Stimulated activated memory B cell treated with anti-CD40 and anti-IgM and Interleukin-4, amounts not matched to agents 10 μg/mL and 1 μg/mL and 100 μg/mL, for 72 hours (primary cell): ENCODE measurements at regions not wholly inside any gene's neighbourhood (a gene's known extent, or its start where the extent isn't known, plus 50 kb on each side); places are given as distances from the start of the nearest gene placed in this dataset.

ENCODE experiments used
- ATAC-seq: fragments of 150-1000 bp; cut with Tn5 transposase; 2 replicates; pipeline ENCODE4 v1.10.0; 2021
- H3K27ac Mint-ChIP-seq: one replicate; pipeline ENCODE4 v1.8.0; 2022; ENCODE audit warnings: mild to moderate bottlenecking, mixed read lengths
- H3K27me3 Mint-ChIP-seq: one replicate; pipeline ENCODE4 v1.8.0; 2022; ENCODE audit warnings: mixed read lengths
- H3K36me3 Mint-ChIP-seq: one replicate; pipeline ENCODE4 v1.8.0; 2022; ENCODE audit warnings: mixed read lengths
- H3K4me1 Mint-ChIP-seq: one replicate; pipeline ENCODE4 v1.8.0; 2022; ENCODE audit warnings: mixed read lengths
- H3K4me3 Mint-ChIP-seq: one replicate; pipeline ENCODE4 v1.8.0; 2022; ENCODE audit warnings: mild to moderate bottlenecking, moderate library complexity, mixed read lengths
- H3K9me3 Mint-ChIP-seq: one replicate; pipeline ENCODE4 v1.8.0; 2022; ENCODE audit warnings: mixed read lengths

GRCh38 chr17:33387406-33387805, 94.3 kb upstream of the ASIC2 start:
- H3K27ac Mint-ChIP-seq: no peak overlapping the region
- no peaks in the 10 kb centered on the region for H3K4me1 Mint-ChIP-seq
- H3K4me3 Mint-ChIP-seq: no peak overlapping the region
- H3K27me3 Mint-ChIP-seq: no peaks in the 10 kb centered on the region
- no peaks in the 10 kb centered on the region for H3K9me3 Mint-ChIP-seq
- no peak for ATAC-seq
- H3K36me3 Mint-ChIP-seq: no peaks in the 10 kb centered on the region

GRCh38 chr17:33389504-33390135, 96.5 kb upstream of the ASIC2 start:
- ATAC-seq: no peak
- H3K4me1 Mint-ChIP-seq: no peaks in the 10 kb centered on the region
- H3K27me3 Mint-ChIP-seq: no peaks in the 10 kb centered on the region
- no peak overlapping the region for H3K4me3 Mint-ChIP-seq
- no peaks in the 10 kb centered on the region for H3K36me3 Mint-ChIP-seq
- H3K27ac Mint-ChIP-seq: no peak overlapping the region
- peaks cover 3% of the 10 kb centered on the region for H3K9me3 Mint-ChIP-seq

GRCh38 chr17:33390479-33391176, 97.5 kb upstream of the ASIC2 start:
- Mint-ChIP-seq H3K27me3 (no peaks in the 10 kb centered on the region), H3K4me1 (no peaks in the 10 kb centered on the region), H3K27ac (no peak overlapping the region), H3K9me3 (peaks cover 9% of the 10 kb centered on the region), H3K36me3 (no peaks in the 10 kb centered on the region), H3K4me3 (no peak overlapping the region)
- ATAC-seq: no peak

- no peaks in the 10 kb centered on the region for H3K27me3 Mint-ChIP-seq
- no peak overlapping the region for H3K27ac Mint-ChIP-seq
- H3K36me3 Mint-ChIP-seq: no peaks in the 10 kb centered on the region
- H3K9me3 Mint-ChIP-seq: peaks cover 15% of the 10 kb centered on the region
- no peak for ATAC-seq
- H3K4me3 Mint-ChIP-seq: no peak overlapping the region
- H3K4me1 Mint-ChIP-seq: no peaks in the 10 kb centered on the region
Observed at GRCh38 chr17:33396818-33397217, 103.7 kb upstream of the ASIC2 start.

GRCh38 chr17:33398386-33398785, 105.3 kb upstream of the ASIC2 start:
- Mint-ChIP-seq H3K9me3 (peaks cover 12% of the 10 kb centered on the region), H3K36me3 (no peaks in the 10 kb centered on the region), H3K27ac (no peak overlapping the region), H3K4me3 (no peak overlapping the region), H3K27me3 (no peaks in the 10 kb centered on the region), H3K4me1 (no peaks in the 10 kb centered on the region)
- ATAC-seq: no peak

GRCh38 chr17:33401249-33401648, 108.2 kb upstream of the ASIC2 start:
- no peaks in the 10 kb centered on the region for H3K36me3 Mint-ChIP-seq
- H3K27me3 Mint-ChIP-seq: peaks cover 9% of the 10 kb centered on the region
- no peak overlapping the region for H3K4me3 Mint-ChIP-seq
- peaks cover 7% of the 10 kb centered on the region for H3K9me3 Mint-ChIP-seq
- H3K4me1 Mint-ChIP-seq: no peaks in the 10 kb centered on the region
- no peak for ATAC-seq
- no peak overlapping the region for H3K27ac Mint-ChIP-seq

- ATAC-seq: no peak
- Mint-ChIP-seq H3K4me1 (no peaks in the 10 kb centered on the region), H3K27me3 (peaks cover 9% of the 10 kb centered on the region), H3K27ac (no peak overlapping the region), H3K9me3 (peaks cover 6% of the 10 kb centered on the region), H3K36me3 (no peaks in the 10 kb centered on the region), H3K4me3 (no peak overlapping the region)
Observed at GRCh38 chr17:33403194-33403593, 110.1 kb upstream of the ASIC2 start.

- no peak for ATAC-seq
- Mint-ChIP-seq H3K27me3 (peaks cover 9% of the 10 kb centered on the region), H3K4me3 (no peak overlapping the region), H3K27ac (no peak overlapping the region), H3K9me3 (peaks cover 3% of the 10 kb centered on the region), H3K36me3 (no peaks in the 10 kb centered on the region), H3K4me1 (no peaks in the 10 kb centered on the region)
Observed at GRCh38 chr17:33404070-33404819, 111.2 kb upstream of the ASIC2 start.

GRCh38 chr17:33416131-33416530, 123.0 kb upstream of the ASIC2 start:
- no peak for ATAC-seq
- Mint-ChIP-seq H3K9me3 (no peaks in the 10 kb centered on the region), H3K36me3 (no peaks in the 10 kb centered on the region), H3K27ac (no peak overlapping the region), H3K4me3 (no peak overlapping the region), H3K27me3 (peaks cover 12% of the 10 kb centered on the region), H3K4me1 (no peaks in the 10 kb centered on the region)

GRCh38 chr17:33421933-33422332, 128.8 kb upstream of the ASIC2 start:
- Mint-ChIP-seq H3K9me3 (peaks cover 4% of the 10 kb centered on the region), H3K27ac (no peak overlapping the region), H3K36me3 (no peaks in the 10 kb centered on the region), H3K27me3 (peaks cover 10% of the 10 kb centered on the region), H3K4me3 (no peak overlapping the region), H3K4me1 (no peaks in the 10 kb centered on the region)
- ATAC-seq: no peak

- H3K27ac Mint-ChIP-seq: no peak overlapping the region
- H3K9me3 Mint-ChIP-seq: no peaks in the 10 kb centered on the region
- no peak overlapping the region for H3K4me3 Mint-ChIP-seq
- no peaks in the 10 kb centered on the region for H3K36me3 Mint-ChIP-seq
- no peaks in the 10 kb centered on the region for H3K27me3 Mint-ChIP-seq
- H3K4me1 Mint-ChIP-seq: no peaks in the 10 kb centered on the region
- ATAC-seq: no peak
Observed at GRCh38 chr17:33433581-33433980, 140.5 kb upstream of the ASIC2 start.

GRCh38 chr17:33434841-33435240, 141.7 kb upstream of the ASIC2 start:
- no peaks in the 10 kb centered on the region for H3K27me3 Mint-ChIP-seq

GRCh38 chr17:33435721-33436301, 142.7 kb upstream of the ASIC2 start:
- Mint-ChIP-seq H3K4me3 (no peak overlapping the region), H3K27me3 (no peaks in the 10 kb centered on the region), H3K36me3 (no peaks in the 10 kb centered on the region), H3K27ac (no peak overlapping the region), H3K4me1 (no peaks in the 10 kb centered on the region), H3K9me3 (no peaks in the 10 kb centered on the region)
- ATAC-seq: no peak

More at GRCh38 chr17:33434841-33435240, 141.7 kb upstream of the ASIC2 start:
- no peak for ATAC-seq
- H3K4me3 Mint-ChIP-seq: no peak overlapping the region
- H3K4me1 Mint-ChIP-seq: no peaks in the 10 kb centered on the region
- H3K36me3 Mint-ChIP-seq: no peaks in the 10 kb centered on the region
- H3K9me3 Mint-ChIP-seq: no peaks in the 10 kb centered on the region
- no peak overlapping the region for H3K27ac Mint-ChIP-seq

GRCh38 chr17:33436321-33436720, 143.2 kb upstream of the ASIC2 start:
- no peak overlapping the region for H3K4me3 Mint-ChIP-seq
- no peak overlapping the region for H3K27ac Mint-ChIP-seq
- H3K9me3 Mint-ChIP-seq: no peaks in the 10 kb centered on the region
- no peaks in the 10 kb centered on the region for H3K36me3 Mint-ChIP-seq
- no peak for ATAC-seq
- H3K27me3 Mint-ChIP-seq: no peaks in the 10 kb centered on the region
- no peaks in the 10 kb centered on the region for H3K4me1 Mint-ChIP-seq

- H3K27me3 Mint-ChIP-seq: no peaks in the 10 kb centered on the region
- H3K4me3 Mint-ChIP-seq: no peak overlapping the region
- peaks cover 2% of the 10 kb centered on the region for H3K9me3 Mint-ChIP-seq
- ATAC-seq: no peak
- H3K36me3 Mint-ChIP-seq: no peaks in the 10 kb centered on the region
- no peak overlapping the region for H3K27ac Mint-ChIP-seq
- H3K4me1 Mint-ChIP-seq: no peaks in the 10 kb centered on the region
Observed at GRCh38 chr17:33438139-33438538, 145.0 kb upstream of the ASIC2 start.
